Stimulated activated CD4-positive, alpha-beta T cell treated with anti-CD3 and anti-CD28 coated beads, TNF-alpha, amount 100 ng/mL, for 24 hours (primary cell): ENCODE measurements at regions not wholly inside any gene's neighbourhood (a gene's known extent, or its start where the extent isn't known, plus 50 kb on each side); places are given as distances from the start of the nearest gene placed in this dataset.

Experiments
- DNase-seq, 3 experiments: peaks; one replicate each; pipeline ENCODE4 v3.0.0-alpha.2; 2020; ENCODE audit warnings: low read depth in 3 of 3

DNA sequence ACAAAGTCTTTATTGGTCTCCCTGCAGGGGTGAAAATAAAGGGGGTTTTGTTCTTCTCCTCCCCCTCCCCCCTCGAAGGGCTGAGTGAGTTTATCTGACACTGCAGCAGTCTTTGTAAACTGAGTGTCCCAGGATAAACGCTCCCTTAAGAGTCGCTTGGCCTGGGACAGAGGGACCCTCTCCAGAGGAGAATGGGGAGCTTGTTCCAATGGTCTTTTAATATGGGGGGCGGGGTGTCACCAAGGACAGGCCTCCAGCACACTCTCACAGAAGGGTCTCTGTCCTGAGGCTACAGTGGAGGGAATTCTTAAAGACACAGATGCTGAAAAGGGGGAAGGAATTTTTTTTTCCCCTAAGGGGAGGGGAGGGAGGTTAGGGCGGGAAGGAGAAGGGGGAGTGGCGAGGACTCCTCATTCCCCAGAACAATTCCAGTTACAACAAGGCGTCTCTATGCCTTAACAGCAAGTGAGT, 455.5 kb downstream of the SOX9 start:
- no peak for DNase-seq

DNA sequence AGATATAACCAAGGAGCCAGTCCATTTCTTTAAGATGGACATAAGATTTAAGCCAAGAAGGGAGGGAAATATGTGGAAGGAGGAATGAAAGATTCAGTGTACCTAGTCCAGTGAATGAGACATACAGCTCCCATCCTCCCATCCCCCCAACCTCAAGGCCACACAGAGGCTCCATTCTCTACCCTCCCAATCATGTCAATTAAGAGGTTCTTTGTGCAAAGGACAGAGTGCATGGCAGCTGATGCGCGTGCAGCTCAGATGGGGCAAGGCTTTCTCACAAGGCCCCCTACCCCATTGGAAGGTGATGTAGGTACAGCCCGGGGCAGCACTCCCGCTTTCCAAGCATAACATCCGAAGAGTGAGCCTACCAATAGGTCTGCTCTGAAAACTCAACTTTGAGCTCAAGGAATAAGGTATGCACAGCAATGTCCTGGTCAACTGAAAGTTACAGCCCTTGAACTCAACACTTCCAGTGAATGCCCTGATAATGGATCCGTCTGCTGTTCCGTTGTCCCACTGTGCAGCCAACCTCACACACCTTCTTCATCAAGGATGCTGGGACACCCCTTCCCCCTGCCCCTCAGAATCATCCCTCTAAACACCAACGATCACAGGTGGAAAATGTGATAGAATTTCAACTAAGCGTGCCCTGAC, 458.1 kb downstream of the SOX9 start:
- DNase-seq = no peak

DNA sequence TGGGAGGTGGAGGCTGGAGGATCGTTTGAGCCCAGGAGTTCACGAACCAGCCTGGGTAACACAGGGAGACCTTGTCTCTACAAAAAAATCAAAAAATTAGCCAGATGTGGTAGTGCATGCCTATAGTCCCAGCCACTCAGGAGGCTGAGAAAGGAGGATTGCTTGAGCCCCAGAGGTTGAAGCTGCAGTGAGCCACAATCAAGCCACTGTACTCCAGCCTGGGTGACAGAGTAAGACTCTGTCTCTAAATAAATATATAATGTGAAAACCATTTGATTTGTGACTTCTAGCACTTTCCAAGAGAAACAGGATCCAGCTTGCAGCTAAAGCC, 459.1 kb downstream of the SOX9 start:
- DNase-seq = no peak

DNA sequence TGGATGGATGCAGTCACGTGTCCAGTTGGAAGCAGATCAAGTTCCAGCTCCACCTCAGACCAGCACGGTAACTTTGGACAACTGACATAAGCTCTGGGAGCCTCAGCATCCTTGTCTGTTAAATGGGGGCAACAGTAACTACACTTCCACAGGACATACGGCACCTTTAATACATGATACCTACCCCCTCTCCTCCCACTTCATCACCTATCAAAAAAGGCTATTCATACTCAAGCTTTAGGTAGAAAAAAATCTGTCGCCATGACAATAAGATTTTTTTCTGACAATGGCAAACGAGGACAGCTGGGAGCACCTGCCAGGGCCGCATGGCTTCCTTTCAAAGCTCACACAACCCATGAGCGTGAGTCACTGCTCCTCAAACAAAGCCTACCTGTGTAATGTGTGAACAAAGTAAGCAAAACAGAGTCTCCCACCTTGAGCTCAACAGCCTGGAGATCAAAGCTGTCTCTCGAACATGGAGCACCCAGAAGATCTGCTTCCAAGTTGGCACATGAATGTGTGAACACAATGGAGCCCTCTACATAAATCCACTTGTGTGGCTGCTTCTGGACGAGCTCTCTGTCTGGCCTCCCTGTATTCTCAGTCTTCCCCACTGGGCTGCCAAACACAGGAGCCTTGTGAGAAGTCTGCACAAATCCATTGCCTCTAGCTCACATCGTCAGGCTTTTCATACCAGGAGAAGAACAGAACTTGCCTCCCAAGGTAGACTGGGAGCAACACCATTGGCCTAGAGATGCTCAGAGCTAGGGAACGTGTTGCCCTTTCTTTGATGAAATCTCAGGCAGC, 459.7 kb downstream of the SOX9 start:
- no peak for DNase-seq

DNA sequence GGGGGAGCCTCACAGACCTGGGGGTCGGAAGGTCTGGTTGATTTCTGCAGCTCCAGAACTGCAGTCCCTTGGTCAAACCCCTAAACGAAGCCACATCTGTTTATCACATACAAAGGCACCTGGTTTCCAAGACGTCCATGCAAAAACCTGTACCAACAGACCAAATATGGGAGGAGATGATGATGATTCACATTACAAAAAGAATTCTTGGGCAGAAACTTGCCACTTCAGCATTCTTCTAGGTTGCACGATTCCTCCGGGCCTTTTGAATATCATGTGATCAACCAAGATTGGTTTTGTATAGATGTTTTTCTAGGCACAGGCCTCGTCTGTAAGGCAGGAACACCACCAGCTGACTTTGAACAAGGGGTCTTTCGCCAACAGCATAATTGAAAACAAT, 466.3 kb downstream of the SOX9 start:
- no peak for DNase-seq

DNA sequence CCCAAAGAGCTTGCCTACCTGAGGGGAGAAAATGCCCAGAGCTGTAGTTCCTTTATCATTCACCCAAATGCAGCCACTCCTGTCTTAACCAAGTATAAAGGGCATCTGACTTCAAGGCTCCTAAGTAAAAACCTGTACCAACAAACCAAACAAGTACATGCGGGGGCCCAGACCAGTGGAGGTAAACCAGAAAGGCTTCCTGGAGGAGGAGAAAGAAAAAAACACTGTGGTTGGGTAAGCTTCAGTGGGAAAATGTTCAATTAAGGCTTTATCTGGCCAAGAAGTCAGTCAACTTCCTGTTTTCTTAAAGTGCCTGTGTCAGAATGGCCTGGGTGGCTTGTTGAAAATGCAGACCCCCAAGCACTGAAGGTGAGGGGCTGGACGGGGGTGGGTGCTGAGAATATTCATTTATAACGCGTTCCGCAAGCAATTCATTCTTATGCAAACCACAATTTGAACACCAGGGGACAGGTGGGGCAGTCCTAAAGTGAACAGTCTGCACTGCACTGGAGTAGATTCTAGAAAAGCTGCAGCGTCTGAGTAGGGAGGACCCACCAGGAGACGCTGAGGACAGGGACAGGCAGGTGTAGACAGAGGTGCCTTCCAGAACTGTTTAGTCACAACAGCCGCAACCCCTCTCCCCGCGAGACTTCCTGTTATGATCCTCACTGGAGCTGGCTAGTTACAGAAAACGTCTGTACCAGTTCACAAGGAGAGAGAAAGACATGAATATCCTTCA, 467.1 kb downstream of the SOX9 start:
- DNase-seq = no peak

DNA sequence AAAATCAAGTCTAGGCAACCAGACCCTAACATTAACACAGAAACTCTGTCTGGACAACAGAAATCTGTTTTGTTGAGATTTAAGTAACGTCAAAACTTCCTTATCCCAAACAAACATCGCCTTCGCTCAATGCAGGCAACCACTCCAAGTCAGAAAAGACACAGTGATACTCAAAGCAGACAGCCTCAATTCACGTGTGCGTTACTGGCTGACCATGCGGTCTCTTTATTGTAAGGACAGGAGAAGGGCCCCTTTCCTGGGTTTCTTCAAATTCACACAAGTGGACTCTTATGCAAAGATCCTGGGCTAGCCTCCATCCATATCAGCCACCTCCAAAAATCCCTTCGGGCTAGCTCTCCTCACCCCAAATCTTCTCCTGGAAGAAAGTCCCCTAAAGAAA, 467.7 kb downstream of the SOX9 start:
- DNase-seq = no peak

DNA sequence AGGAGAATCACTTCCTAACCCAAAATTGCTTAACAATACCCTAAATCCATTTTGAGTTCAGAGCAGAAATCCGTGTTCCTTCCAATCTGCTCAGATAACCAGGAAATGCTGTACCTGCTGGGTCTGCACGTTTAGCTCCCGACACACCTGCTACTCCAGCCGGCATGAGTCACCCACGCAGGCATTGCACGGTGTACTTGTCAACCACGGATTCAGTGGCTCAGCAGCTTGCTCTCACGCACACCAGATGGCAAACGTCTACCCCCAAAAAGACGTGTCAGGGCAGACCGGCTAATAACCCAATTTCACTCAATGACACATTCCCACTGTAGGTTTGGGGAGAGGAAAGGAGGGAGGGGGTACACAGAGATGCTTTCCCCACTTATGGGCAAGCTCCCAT, 468.1 kb downstream of the SOX9 start:
- DNase-seq = no peak

DNA sequence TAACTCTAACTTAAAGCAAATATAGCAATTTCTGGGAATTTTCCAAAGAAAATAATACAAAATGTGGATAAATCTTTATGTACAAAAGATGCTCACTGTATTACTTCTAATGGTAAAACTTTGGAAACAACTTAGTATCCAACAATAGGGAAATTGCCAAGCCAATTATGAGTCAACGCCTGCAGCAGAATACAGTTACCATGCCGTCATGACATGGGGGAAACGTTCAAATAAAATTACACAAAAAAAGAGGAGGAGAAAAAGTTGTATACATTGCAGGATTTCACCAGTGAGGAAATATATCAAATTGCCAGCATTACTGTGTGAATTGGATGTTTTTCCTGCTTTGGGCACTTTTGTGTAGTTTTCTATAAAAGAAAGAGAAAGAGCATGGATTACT, 469.6 kb downstream of the SOX9 start:
- DNase-seq = no peak

DNA sequence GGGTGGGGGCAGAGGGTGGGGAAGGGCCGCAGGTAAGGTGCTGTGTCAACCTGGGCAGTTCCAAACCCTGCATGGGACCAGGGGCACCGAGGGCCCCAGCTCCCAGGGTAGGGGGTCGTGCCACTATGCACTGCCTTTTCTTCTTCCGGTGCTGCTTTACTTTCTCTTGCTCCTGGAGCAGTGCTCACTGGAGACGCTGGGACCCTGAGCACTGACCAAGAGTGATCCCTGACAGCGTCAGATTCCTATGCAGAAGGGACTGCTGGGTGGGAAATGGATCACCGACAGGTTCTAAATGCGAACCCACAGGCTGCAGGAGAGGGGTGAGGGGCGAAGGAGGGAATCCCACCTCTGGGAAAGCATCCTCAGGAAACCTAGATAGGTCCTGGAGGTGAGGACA, 470.1 kb downstream of the SOX9 start:
- no peak for DNase-seq

DNA sequence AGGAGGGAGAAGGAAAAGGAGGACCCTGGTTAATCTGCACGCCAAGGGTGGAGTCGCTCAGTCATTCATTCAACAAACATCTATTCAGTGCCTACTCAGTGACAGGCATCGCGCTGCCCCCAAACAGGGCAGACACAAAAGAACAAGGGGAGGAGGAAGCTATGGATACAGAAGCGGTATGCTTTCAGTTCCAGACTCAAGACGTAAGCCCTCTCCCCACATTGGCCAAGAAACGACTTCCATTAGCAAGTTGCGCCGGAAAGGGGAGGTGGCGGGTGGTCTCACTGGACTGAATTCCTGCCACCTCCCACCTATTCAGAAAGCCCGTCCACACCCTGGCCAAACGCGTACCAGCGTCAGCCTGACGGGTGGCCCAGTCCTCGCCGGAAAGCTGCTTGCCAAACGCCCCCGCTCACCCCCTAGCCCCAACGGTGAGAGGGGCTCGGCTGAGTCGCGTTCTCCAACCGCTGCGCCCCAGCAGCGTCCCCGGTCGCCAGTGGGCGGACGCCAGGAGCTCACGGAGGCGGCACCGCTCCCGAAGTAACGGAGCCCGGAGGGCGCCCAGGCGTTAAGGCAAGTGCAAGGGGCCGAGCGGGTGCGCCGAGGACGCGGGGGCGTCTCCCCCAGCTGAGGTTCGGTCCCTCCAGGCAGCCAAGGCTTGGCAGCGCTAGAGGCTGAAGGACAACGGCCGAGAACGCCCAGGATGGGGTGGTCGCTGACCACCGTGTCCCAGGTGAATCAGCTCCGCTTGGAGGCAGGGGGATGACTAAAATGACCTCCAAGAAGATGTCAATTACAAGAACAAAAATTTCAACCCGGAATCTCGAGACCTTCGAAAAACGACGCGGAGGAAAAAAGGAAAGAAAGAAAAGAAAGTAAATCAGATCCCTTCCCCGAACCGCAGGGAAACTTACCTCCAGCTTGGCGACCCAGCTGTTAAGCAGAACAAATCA, 470.7 kb downstream of the SOX9 start:
- DNase-seq = no peak

DNA sequence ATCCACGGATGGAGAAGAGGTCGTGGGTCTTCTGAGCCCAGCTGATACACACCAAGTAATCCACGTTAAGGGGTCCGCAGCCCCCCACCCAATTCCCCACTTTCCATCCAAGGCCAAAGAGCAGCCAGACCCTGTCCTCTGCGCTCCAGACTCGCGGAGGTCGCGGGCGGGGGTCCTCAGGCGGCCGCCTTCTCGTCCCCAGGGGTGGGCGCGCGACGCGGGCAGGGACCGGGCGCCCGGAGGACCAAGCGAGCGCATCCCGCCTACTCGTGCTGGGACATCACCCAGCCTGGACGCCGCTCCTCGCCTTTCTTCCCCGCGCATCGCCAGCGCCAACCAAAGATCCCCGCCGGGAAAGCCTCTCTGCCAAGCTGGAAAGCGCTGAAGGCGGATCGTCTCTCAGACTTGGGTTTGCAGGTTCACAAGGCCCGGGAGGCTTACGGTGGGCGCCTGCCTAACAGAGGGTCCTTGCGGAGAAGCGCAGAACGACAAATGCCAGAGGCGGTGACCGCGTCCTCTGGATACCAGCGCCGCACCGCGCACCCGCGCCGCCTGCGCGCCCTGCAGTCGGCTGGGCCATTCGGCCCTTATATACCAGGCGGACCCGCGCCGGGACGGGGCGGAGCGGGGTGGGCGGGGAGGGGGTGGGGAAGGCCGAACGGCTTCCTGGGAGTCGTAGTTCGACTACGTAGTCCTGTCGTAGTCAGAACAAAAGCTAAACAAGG, 471.6 kb downstream of the SOX9 start:
- peak; percentile 7 to 48 (median 11) for DNase-seq

DNA sequence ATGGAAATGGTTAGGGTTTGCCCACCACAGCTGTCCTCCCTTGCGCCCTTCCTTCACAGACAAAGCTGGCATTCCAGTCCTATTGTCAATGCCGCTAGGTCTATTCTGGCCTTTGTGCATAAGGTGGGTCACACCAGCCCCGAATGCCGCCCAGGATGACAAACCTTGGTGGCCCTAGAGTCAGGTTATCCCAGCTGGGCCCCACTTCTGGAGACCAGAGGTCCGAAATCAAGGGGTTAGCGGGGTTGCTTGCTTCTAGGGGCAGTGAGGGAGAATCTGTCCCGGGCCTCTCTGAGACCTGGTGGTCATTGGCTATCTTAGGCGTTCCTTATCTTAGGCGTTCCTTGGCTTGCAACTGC, 472.1 kb downstream of the SOX9 start:
- DNase-seq = no peak

DNA sequence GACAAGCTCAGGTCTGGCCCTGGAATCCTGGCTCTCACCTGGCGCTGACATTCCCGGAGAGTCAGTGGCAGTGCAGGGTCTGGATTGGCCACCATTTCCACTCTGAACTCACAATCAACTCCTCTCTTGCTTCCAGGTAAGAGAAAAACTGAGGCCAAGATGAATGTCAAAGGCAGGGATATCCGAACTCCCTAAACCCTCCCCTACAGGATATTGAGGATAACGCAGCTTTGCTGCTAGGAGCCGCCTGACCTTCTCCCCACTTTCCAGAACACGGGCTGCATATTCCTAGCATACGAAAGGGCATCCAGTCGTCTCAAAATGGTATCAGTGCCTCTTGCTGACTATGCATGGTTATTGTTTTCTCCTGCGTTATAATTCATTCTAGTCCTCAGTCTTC, 473.4 kb downstream of the SOX9 start:
- no peak for DNase-seq
